Tibial nerve (tissue), 4 donors: ENCODE measurements at regions not wholly inside any gene's neighbourhood (a gene's known extent, or its start where the extent isn't known, plus 50 kb on each side); places are given as distances from the start of the nearest gene placed in this dataset.
"Not testable (repeated sequence)": the region's sequence is repeated elsewhere in the genome, so short reads cannot be mapped to it uniquely, and the experiment has no call there.

Experiments used
- EP300 ChIP-seq, 2 donors: sonication (generic); formaldehyde crosslinking; IDR thresholded peaks; one replicate each; pipeline ENCODE4 v1.6.1; 2017; ENCODE audit warnings: antibody characterized with exemption in 2 of 2, mild to moderate bottlenecking in 1 of 2
- TF ChIP-seq, protein P1 (sequence below), 5 experiments: fragments of 200-600 bp in 3 of 5; fragments of 450-650 bp in 2 of 5; sonication (generic) in 3 of 5; IDR thresholded peaks; one replicate each; pipeline ENCODE4 v1.5.1; 2016 to 2019; ENCODE audit warnings: antibody characterized with exemption in 5 of 5, mild to moderate bottlenecking in 3 of 5, moderate library complexity in 2 of 5

- TF ChIP-seq, protein P1, sequence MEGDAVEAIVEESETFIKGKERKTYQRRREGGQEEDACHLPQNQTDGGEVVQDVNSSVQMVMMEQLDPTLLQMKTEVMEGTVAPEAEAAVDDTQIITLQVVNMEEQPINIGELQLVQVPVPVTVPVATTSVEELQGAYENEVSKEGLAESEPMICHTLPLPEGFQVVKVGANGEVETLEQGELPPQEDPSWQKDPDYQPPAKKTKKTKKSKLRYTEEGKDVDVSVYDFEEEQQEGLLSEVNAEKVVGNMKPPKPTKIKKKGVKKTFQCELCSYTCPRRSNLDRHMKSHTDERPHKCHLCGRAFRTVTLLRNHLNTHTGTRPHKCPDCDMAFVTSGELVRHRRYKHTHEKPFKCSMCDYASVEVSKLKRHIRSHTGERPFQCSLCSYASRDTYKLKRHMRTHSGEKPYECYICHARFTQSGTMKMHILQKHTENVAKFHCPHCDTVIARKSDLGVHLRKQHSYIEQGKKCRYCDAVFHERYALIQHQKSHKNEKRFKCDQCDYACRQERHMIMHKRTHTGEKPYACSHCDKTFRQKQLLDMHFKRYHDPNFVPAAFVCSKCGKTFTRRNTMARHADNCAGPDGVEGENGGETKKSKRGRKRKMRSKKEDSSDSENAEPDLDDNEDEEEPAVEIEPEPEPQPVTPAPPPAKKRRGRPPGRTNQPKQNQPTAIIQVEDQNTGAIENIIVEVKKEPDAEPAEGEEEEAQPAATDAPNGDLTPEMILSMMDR (IDR thresholded peaks at IDR 0.05) = not testable (repeated sequence)
- not testable (repeated sequence) for TF ChIP-seq EP300 (IDR thresholded peaks at IDR 0.05)
Observed at GRCh38 chr4:119996024-119996423, 70.6 kb downstream of the MAD2L1 start.
